ENCODE measurements at regions not wholly inside any gene's neighbourhood (a gene's known extent, or its start where the extent isn't known, plus 50 kb on each side); places are given as distances from the start of the nearest gene placed in this dataset.

GRCh38 chr21:41603476-41603875 is 95.5 kb upstream of the TMPRSS2 start:
- Mint-ChIP-seq H3K9me3 (ENCODE audit: low read depth) (no peaks in the 10 kb centered on the region), H3K36me3 (no peaks in the 10 kb centered on the region), H3K4me1 (ENCODE audit: low read depth) (no peaks in the 10 kb centered on the region), H3K27ac (no peak overlapping the region), H3K27me3 (peaks cover 4% of the 10 kb centered on the region), H3K4me3 (no peak overlapping the region)

GRCh38 chr21:41602531-41602930 is 94.6 kb upstream of the TMPRSS2 start:
- Mint-ChIP-seq H3K27me3 (peaks cover 4% of the 10 kb centered on the region), H3K4me1 (ENCODE audit: low read depth) (no peaks in the 10 kb centered on the region), H3K36me3 (no peaks in the 10 kb centered on the region), H3K27ac (no peak overlapping the region), H3K4me3 (no peak overlapping the region), H3K9me3 (ENCODE audit: low read depth) (no peaks in the 10 kb centered on the region)

- Mint-ChIP-seq H3K36me3 (no peaks in the 10 kb centered on the region), H3K27me3 (peaks cover 3% of the 10 kb centered on the region), H3K9me3 (ENCODE audit: low read depth) (no peaks in the 10 kb centered on the region), H3K4me3 (no peak overlapping the region), H3K4me1 (ENCODE audit: low read depth) (no peaks in the 10 kb centered on the region), H3K27ac (no peak overlapping the region)
These were observed 93.8 kb upstream of the TMPRSS2 start for GRCh38 chr21:41601573-41602368.

- Mint-ChIP-seq H3K36me3 (no peaks in the 10 kb centered on the region), H3K9me3 (ENCODE audit: low read depth) (no peaks in the 10 kb centered on the region), H3K4me1 (ENCODE audit: low read depth) (no peaks in the 10 kb centered on the region), H3K27ac (no peak overlapping the region), H3K27me3 (peaks cover 7% of the 10 kb centered on the region), H3K4me3 (no peak overlapping the region)
These were observed 93.1 kb upstream of the TMPRSS2 start for GRCh38 chr21:41600961-41601572.

- Mint-ChIP-seq H3K4me1 (ENCODE audit: low read depth) (no peaks in the 10 kb centered on the region), H3K27ac (no peak overlapping the region), H3K9me3 (ENCODE audit: low read depth) (no peaks in the 10 kb centered on the region), H3K27me3 (peaks cover 7% of the 10 kb centered on the region), H3K4me3 (no peak overlapping the region), H3K36me3 (no peaks in the 10 kb centered on the region)
These were observed 92.6 kb upstream of the TMPRSS2 start for GRCh38 chr21:41600556-41600955.

GRCh38 chr21:41600116-41600515 is 92.2 kb upstream of the TMPRSS2 start:
- Mint-ChIP-seq H3K9me3 (ENCODE audit: low read depth) (no peaks in the 10 kb centered on the region), H3K27me3 (peaks cover 7% of the 10 kb centered on the region), H3K27ac (no peak overlapping the region), H3K36me3 (no peaks in the 10 kb centered on the region), H3K4me3 (no peak overlapping the region), H3K4me1 (ENCODE audit: low read depth) (no peaks in the 10 kb centered on the region)

GRCh38 chr21:41598561-41599431 is 90.8 kb upstream of the TMPRSS2 start:
- Mint-ChIP-seq H3K36me3 (no peaks in the 10 kb centered on the region), H3K27ac (no peak overlapping the region), H3K4me3 (no peak overlapping the region), H3K9me3 (ENCODE audit: low read depth) (no peaks in the 10 kb centered on the region), H3K4me1 (ENCODE audit: low read depth) (no peaks in the 10 kb centered on the region), H3K27me3 (peaks cover 7% of the 10 kb centered on the region)

GRCh38 chr21:41597811-41598231 is 89.9 kb upstream of the TMPRSS2 start:
- Mint-ChIP-seq H3K4me1 (ENCODE audit: low read depth) (no peaks in the 10 kb centered on the region), H3K9me3 (ENCODE audit: low read depth) (no peaks in the 10 kb centered on the region), H3K27me3 (peaks cover 7% of the 10 kb centered on the region), H3K4me3 (no peak overlapping the region), H3K36me3 (no peaks in the 10 kb centered on the region), H3K27ac (no peak overlapping the region)

GRCh38 chr21:41597227-41597626 is 89.3 kb upstream of the TMPRSS2 start:
- no peak overlapping the region for H3K4me3 Mint-ChIP-seq
- no peaks in the 10 kb centered on the region for H3K36me3 Mint-ChIP-seq
- H3K27me3 Mint-ChIP-seq, result peaks cover 9% of the 10 kb centered on the region
- H3K4me1 Mint-ChIP-seq (ENCODE audit: low read depth), result no peaks in the 10 kb centered on the region
- H3K27ac Mint-ChIP-seq, result no peak overlapping the region
- H3K9me3 Mint-ChIP-seq (ENCODE audit: low read depth), result no peaks in the 10 kb centered on the region

- Mint-ChIP-seq H3K27me3 (peaks cover 9% of the 10 kb centered on the region), H3K36me3 (no peaks in the 10 kb centered on the region), H3K4me3 (no peak overlapping the region), H3K4me1 (ENCODE audit: low read depth) (no peaks in the 10 kb centered on the region), H3K27ac (peak overlapping the region; percentile 11), H3K9me3 (ENCODE audit: low read depth) (no peaks in the 10 kb centered on the region)
These were observed 88.4 kb upstream of the TMPRSS2 start for GRCh38 chr21:41596241-41596925.

GRCh38 chr21:41594268-41594667 is 86.3 kb upstream of the TMPRSS2 start:
- H3K4me3 Mint-ChIP-seq, result no peak overlapping the region
- H3K27me3 Mint-ChIP-seq, result peaks cover 9% of the 10 kb centered on the region
- H3K27ac Mint-ChIP-seq, result no peak overlapping the region
- no peaks in the 10 kb centered on the region for H3K36me3 Mint-ChIP-seq
- no peaks in the 10 kb centered on the region for H3K4me1 Mint-ChIP-seq (ENCODE audit: low read depth)
- no peaks in the 10 kb centered on the region for H3K9me3 Mint-ChIP-seq (ENCODE audit: low read depth)

- H3K4me1 Mint-ChIP-seq (ENCODE audit: low read depth), result no peaks in the 10 kb centered on the region
- H3K27me3 Mint-ChIP-seq, result peaks cover 7% of the 10 kb centered on the region
- no peaks in the 10 kb centered on the region for H3K9me3 Mint-ChIP-seq (ENCODE audit: low read depth)
- no peaks in the 10 kb centered on the region for H3K36me3 Mint-ChIP-seq
- H3K27ac Mint-ChIP-seq, result no peak overlapping the region
- H3K4me3 Mint-ChIP-seq, result no peak overlapping the region
These were observed 85.8 kb upstream of the TMPRSS2 start for GRCh38 chr21:41593760-41594138.

- peaks cover 7% of the 10 kb centered on the region for H3K27me3 Mint-ChIP-seq
- no peak overlapping the region for H3K4me3 Mint-ChIP-seq
- no peaks in the 10 kb centered on the region for H3K36me3 Mint-ChIP-seq
- no peak overlapping the region for H3K27ac Mint-ChIP-seq
- H3K9me3 Mint-ChIP-seq (ENCODE audit: low read depth), result no peaks in the 10 kb centered on the region
- no peaks in the 10 kb centered on the region for H3K4me1 Mint-ChIP-seq (ENCODE audit: low read depth)
These were observed 85.2 kb upstream of the TMPRSS2 start for GRCh38 chr21:41593051-41593759.

GRCh38 chr21:41589620-41590175 is 81.7 kb upstream of the TMPRSS2 start:
- H3K27ac Mint-ChIP-seq, result no peak overlapping the region
- H3K27me3 Mint-ChIP-seq, result peaks cover 4% of the 10 kb centered on the region
- H3K36me3 Mint-ChIP-seq, result no peaks in the 10 kb centered on the region
- no peaks in the 10 kb centered on the region for H3K4me1 Mint-ChIP-seq (ENCODE audit: low read depth)
- no peaks in the 10 kb centered on the region for H3K9me3 Mint-ChIP-seq (ENCODE audit: low read depth)
- no peak overlapping the region for H3K4me3 Mint-ChIP-seq
